Fibroblast of lung (primary cell): ENCODE measurements at regions not wholly inside any gene's neighbourhood (a gene's known extent, or its start where the extent isn't known, plus 50 kb on each side); places are given as distances from the start of the nearest gene placed in this dataset.
"Not testable (repeated sequence)": the region's sequence is repeated elsewhere in the genome, so short reads cannot be mapped to it uniquely, and the experiment has no call there.

ENCODE experiments used
- CTCF ChIP-seq, 2 donors: IDR thresholded peaks in 1 of 2; conservative IDR thresholded peaks in 1 of 2; 1 replicate in 1 of 2; 2 replicates in 1 of 2; pipeline ENCODE4 v1.5.1; 2011 to 2012; ENCODE audit warnings: low read length in 2 of 2, control low read depth in 1 of 2, inconsistent platforms in 1 of 2, low read depth in 1 of 2, mild to moderate bottlenecking in 1 of 2
- EZH2 ChIP-seq: IDR thresholded peaks from 2 replicates; pipeline ENCODE4 v1.5.1; 2012; ENCODE audit warnings: low read length, control low read depth, mild to moderate bottlenecking; ENCODE audit errors: missing control alignments

GRCh38 chr9:42851701-42852100, 668.2 kb downstream of the SPATA31A6 start:
- TF ChIP-seq CTCF (conservative IDR thresholded peaks at IDR 0.05 in 1 of 2, IDR thresholded peaks at IDR 0.05 in 1 of 2; ENCODE audit: low read depth in 1 of 2, low read length in 2 of 2); EZH2: not testable (repeated sequence)
